ENCODE measurements at regions not wholly inside any gene's neighbourhood (a gene's known extent, or its start where the extent isn't known, plus 50 kb on each side); places are given as distances from the start of the nearest gene placed in this dataset.

DNA sequence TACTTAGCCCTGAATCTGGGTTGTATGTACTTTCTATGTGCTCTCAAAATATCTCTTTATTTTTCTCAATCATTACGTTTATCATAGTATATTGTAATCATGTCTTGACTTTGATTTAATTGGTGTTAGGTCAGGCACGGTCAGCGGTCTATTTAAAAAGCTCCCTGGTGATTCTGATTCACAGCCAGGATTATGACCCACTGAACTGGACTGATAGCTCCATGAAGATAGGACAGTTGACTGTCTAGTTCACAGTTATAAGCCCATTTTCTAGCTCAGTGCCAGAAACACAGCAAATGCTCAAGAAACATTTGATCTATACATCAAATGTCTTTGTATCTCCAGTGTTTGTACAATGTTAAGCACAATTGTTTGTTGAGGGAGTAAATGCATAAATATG lies 111.5 kb upstream of the CCN2 start:
- TF ChIP-seq EZH2 (IDR thresholded peaks at IDR 0.05), result no peak
- TF ChIP-seq, protein P1, sequence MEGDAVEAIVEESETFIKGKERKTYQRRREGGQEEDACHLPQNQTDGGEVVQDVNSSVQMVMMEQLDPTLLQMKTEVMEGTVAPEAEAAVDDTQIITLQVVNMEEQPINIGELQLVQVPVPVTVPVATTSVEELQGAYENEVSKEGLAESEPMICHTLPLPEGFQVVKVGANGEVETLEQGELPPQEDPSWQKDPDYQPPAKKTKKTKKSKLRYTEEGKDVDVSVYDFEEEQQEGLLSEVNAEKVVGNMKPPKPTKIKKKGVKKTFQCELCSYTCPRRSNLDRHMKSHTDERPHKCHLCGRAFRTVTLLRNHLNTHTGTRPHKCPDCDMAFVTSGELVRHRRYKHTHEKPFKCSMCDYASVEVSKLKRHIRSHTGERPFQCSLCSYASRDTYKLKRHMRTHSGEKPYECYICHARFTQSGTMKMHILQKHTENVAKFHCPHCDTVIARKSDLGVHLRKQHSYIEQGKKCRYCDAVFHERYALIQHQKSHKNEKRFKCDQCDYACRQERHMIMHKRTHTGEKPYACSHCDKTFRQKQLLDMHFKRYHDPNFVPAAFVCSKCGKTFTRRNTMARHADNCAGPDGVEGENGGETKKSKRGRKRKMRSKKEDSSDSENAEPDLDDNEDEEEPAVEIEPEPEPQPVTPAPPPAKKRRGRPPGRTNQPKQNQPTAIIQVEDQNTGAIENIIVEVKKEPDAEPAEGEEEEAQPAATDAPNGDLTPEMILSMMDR (IDR thresholded peaks at IDR 0.05), result no peak
- no peak for TF ChIP-seq EZH2phosphoT487 (IDR thresholded peaks at IDR 0.05)

Data from neural progenitor cell (in vitro differentiated cells).